Liver (tissue), 8 donors: ENCODE measurements at regions not wholly inside any gene's neighbourhood (a gene's known extent, or its start where the extent isn't known, plus 50 kb on each side); places are given as distances from the start of the nearest gene placed in this dataset.

Experiments
- DNase-seq: peaks from one replicate; pipeline ENCODE4 v3.0.0-alpha.2; 2017; ENCODE audit warnings: low spot score
- H3K27ac ChIP-seq, 2 donors: one replicate each; pipeline ENCODE4 v1.7.0; 2013; ENCODE audit warnings: inconsistent platforms in 2 of 2, low read length in 2 of 2, control low read depth in 1 of 2, low read depth in 1 of 2, mild to moderate bottlenecking in 1 of 2
- H3K27me3 ChIP-seq, 4 donors: one replicate each; pipeline versions ENCODE4 v1.6.1 to v1.7.0; 2013; ENCODE audit warnings: low read length in 3 of 4, inconsistent platforms in 1 of 4, mild to moderate bottlenecking in 1 of 4, moderate library complexity in 1 of 4; ENCODE audit not compliant: control insufficient read depth in 4 of 4, insufficient read depth in 4 of 4
- H3K36me3 ChIP-seq, 4 donors: one replicate each; pipeline versions ENCODE4 v1.6.1 to v1.7.0; 2013; ENCODE audit warnings: low read length in 3 of 4, mild to moderate bottlenecking in 3 of 4, low read depth in 1 of 4, moderate library complexity in 1 of 4; ENCODE audit not compliant: control insufficient read depth in 4 of 4, insufficient read depth in 3 of 4
- H3K4me1 ChIP-seq, 4 donors: one replicate each; pipeline versions ENCODE4 v1.6.1 to v1.7.0; 2013; ENCODE audit warnings: low read length in 3 of 4, mild to moderate bottlenecking in 3 of 4, moderate library complexity in 1 of 4; ENCODE audit not compliant: control insufficient read depth in 4 of 4, insufficient read depth in 4 of 4
- H3K4me3 ChIP-seq, 3 donors: one replicate each; pipeline versions ENCODE4 v1.6.1 to v1.7.0; 2013; ENCODE audit warnings: low read length in 3 of 3, control low read depth in 1 of 3, low read depth in 1 of 3, mild to moderate bottlenecking in 1 of 3
- H3K9ac ChIP-seq, 2 donors: one replicate each; pipeline ENCODE4 v1.7.0; 2013; ENCODE audit warnings: low read length in 2 of 2, mild to moderate bottlenecking in 2 of 2, moderate library complexity in 2 of 2, control low read depth in 1 of 2, low read depth in 1 of 2
- H3K9me3 ChIP-seq, 4 donors: one replicate each; pipeline versions ENCODE4 v1.6.1 to v1.7.0; 2013; ENCODE audit warnings: low read length in 3 of 4; ENCODE audit not compliant: control insufficient read depth in 4 of 4
- CTCF ChIP-seq: fragments of 150-350 bp; IDR thresholded peaks from 2 replicates; pipeline ENCODE4 v1.5.1; 2017; ENCODE audit warnings: improper control_type of control experiment, low read depth, low read length; ENCODE audit not compliant: missing input control
- EGR1 ChIP-seq, 2 donors: IDR thresholded peaks; 2 replicates each; pipeline ENCODE4 v1.6.1; 2016 to 2018; ENCODE audit warnings: antibody characterized with exemption in 2 of 2, low read depth in 2 of 2
- FOXA1 ChIP-seq: IDR thresholded peaks from 2 replicates; pipeline ENCODE4 v1.6.1; 2016; ENCODE audit warnings: antibody characterized with exemption
- FOXA2 ChIP-seq: IDR thresholded peaks from 2 replicates; pipeline ENCODE4 v1.6.1; 2016; ENCODE audit warnings: antibody characterized with exemption
- GABPA ChIP-seq, 2 donors: IDR thresholded peaks in 1 of 2; conservative IDR thresholded peaks in 1 of 2; 2 replicates each; pipeline ENCODE4 v1.6.1; 2016; ENCODE audit warnings: antibody characterized with exemption in 2 of 2, mild to moderate bottlenecking in 1 of 2, moderate library complexity in 1 of 2
- HNF4A ChIP-seq, 2 donors: conservative IDR thresholded peaks; 2 replicates each; pipeline ENCODE4 v1.6.1; 2016; ENCODE audit warnings: antibody characterized with exemption in 2 of 2, mild to moderate bottlenecking in 2 of 2
- HNF4G ChIP-seq: IDR thresholded peaks from 2 replicates; pipeline ENCODE4 v1.6.1; 2016; ENCODE audit warnings: antibody characterized with exemption
- JUND ChIP-seq, 2 donors: IDR thresholded peaks; 2 replicates each; pipeline ENCODE4 v1.6.1; 2016; ENCODE audit warnings: antibody characterized with exemption in 2 of 2
- MAX ChIP-seq: IDR thresholded peaks from 2 replicates; pipeline ENCODE4 v1.6.1; 2016; ENCODE audit warnings: antibody characterized with exemption
- NR2F2 ChIP-seq: IDR thresholded peaks from 2 replicates; pipeline ENCODE4 v1.6.1; 2016; ENCODE audit warnings: antibody characterized with exemption
- RAD21 ChIP-seq, 2 donors: IDR thresholded peaks; 2 replicates each; pipeline ENCODE4 v1.6.1; 2016; ENCODE audit warnings: antibody characterized with exemption in 2 of 2, mild to moderate bottlenecking in 2 of 2
- REST ChIP-seq: IDR thresholded peaks from 2 replicates; pipeline ENCODE4 v1.6.1; 2016; ENCODE audit warnings: antibody characterized with exemption, mild to moderate bottlenecking
- RXRA ChIP-seq, 2 donors: IDR thresholded peaks; 2 replicates each; pipeline ENCODE4 v1.6.1; 2017 to 2018; ENCODE audit warnings: antibody characterized with exemption in 2 of 2, mild to moderate bottlenecking in 1 of 2
- SP1 ChIP-seq: IDR thresholded peaks from 2 replicates; pipeline ENCODE4 v1.6.1; 2018; ENCODE audit warnings: antibody characterized with exemption, mild to moderate bottlenecking
- TAF1 ChIP-seq: conservative IDR thresholded peaks from 2 replicates; pipeline ENCODE4 v1.6.1; 2016; ENCODE audit warnings: antibody characterized with exemption, mild to moderate bottlenecking
- YY1 ChIP-seq: IDR thresholded peaks from 2 replicates; pipeline ENCODE4 v1.6.1; 2016; ENCODE audit warnings: antibody characterized with exemption, mild to moderate bottlenecking
- ZBTB33 ChIP-seq: IDR thresholded peaks from 2 replicates; pipeline ENCODE4 v1.6.1; 2016; ENCODE audit warnings: antibody characterized with exemption
- WGBS: extraction: QIAGEN DNeasy Blood & Tissue Kit; methylation state at CpG from one replicate; pipeline ENCODE4 v1.1.7; 2013; 5-methylcytosine and 5-hydroxymethylcytosine counted together
- TF ChIP-seq, protein P1 (sequence below): IDR thresholded peaks from 2 replicates; pipeline ENCODE4 v1.6.1; 2016; ENCODE audit warnings: antibody characterized with exemption
- donor health status: healthy.
- donor health status: healthy.
- donor health status: healthy.
- donor health status: healthy.
- donor health status: healthy.

DNA sequence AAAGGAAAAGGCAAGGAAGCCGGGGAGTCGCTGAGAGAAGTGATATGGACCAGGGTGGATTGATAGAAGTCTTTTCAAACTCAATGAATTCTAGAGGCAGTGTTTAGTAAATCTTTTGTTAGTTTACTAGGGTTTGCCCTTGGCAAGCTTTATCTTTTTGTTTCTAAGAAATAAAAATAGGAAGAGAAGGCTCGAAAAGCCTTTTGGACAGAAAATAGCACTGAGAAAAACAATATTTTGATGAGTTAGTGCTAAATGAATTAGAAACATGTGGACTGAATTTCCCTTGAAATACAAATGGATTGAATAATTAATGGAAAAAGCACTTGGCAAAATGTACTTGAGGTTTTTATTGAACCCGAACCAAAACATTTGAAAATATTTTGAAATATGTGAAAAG is 121.8 kb upstream of the SPAG17 start:
- WGBS = 90% methylated on average over 4 of the region's 4 CpGs
- H3K9me3 ChIP-seq = no peaks in the 10 kb centered on the region
- no peak for TF ChIP-seq CTCF
- no peak for TF ChIP-seq NR2F2
- TF ChIP-seq SP1 = no peak
- no peak for TF ChIP-seq HNF4G
- no peak for TF ChIP-seq ZBTB33
- no peak for TF ChIP-seq RAD21 (IDR thresholded peaks at IDR 0.05)
- no peak for TF ChIP-seq RXRA (IDR thresholded peaks at IDR 0.05)
- TF ChIP-seq GABPA (IDR thresholded peaks at IDR 0.05 in 1 of 2, conservative IDR thresholded peaks at IDR 0.05 in 1 of 2) = no peak
- TF ChIP-seq REST = no peak
- no peak for TF ChIP-seq JUND (IDR thresholded peaks at IDR 0.05)
- TF ChIP-seq YY1 = no peak
- TF ChIP-seq HNF4A (conservative IDR thresholded peaks at IDR 0.05) = no peak
- TF ChIP-seq, protein P1, sequence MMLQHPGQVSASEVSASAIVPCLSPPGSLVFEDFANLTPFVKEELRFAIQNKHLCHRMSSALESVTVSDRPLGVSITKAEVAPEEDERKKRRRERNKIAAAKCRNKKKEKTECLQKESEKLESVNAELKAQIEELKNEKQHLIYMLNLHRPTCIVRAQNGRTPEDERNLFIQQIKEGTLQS = no peak
- TF ChIP-seq TAF1 = no peak
- no peak for TF ChIP-seq FOXA2
- TF ChIP-seq EGR1 (IDR thresholded peaks at IDR 0.05; ENCODE audit: low read depth in 2 of 2) = no peak

GRCh38 chr1:118304722-118305359 is 119.8 kb upstream of the SPAG17 start:
- H3K36me3 ChIP-seq = no peaks in the 10 kb centered on the region
- H3K9ac ChIP-seq = no peak overlapping the region
- H3K9me3 ChIP-seq = no peaks in the 10 kb centered on the region
- no peak for DNase-seq
- no peaks in the 10 kb centered on the region for H3K4me1 ChIP-seq
- peaks cover 0 to 2% (median 0%) of the 10 kb centered on the region in 4 donors for H3K27me3 ChIP-seq
- no peak overlapping the region for H3K4me3 ChIP-seq
- 39% methylated on average over 4 of the region's 4 CpGs for WGBS
- H3K27ac ChIP-seq = no peak overlapping the region
- TF ChIP-seq FOXA1 = no peak
- peak; percentile 31 for TF ChIP-seq CTCF
- no peak for TF ChIP-seq SP1
- no peak for TF ChIP-seq ZBTB33
- TF ChIP-seq FOXA2 = no peak
- TF ChIP-seq NR2F2 = no peak
- no peak for TF ChIP-seq MAX
- no peak for TF ChIP-seq HNF4A (conservative IDR thresholded peaks at IDR 0.05)
- TF ChIP-seq TAF1 = no peak
- TF ChIP-seq RXRA (IDR thresholded peaks at IDR 0.05) = no peak
- peak; percentile 54 to 55 for TF ChIP-seq RAD21 (IDR thresholded peaks at IDR 0.05)
- no peak for TF ChIP-seq GABPA (IDR thresholded peaks at IDR 0.05 in 1 of 2, conservative IDR thresholded peaks at IDR 0.05 in 1 of 2)
- no peak for TF ChIP-seq HNF4G
- TF ChIP-seq, protein P1 = no peak

More for the DNA sequence above, 121.8 kb upstream of the SPAG17 start:
- Histone ChIP-seq H3K36me3 (no peaks in the 10 kb centered on the region), H3K4me1 (no peaks in the 10 kb centered on the region), H3K27me3 (peaks cover 0 to 2% (median 0%) of the 10 kb centered on the region in 4 donors), H3K27ac (no peak overlapping the region), H3K9ac (no peak overlapping the region), H3K4me3 (no peak overlapping the region)
- DNase-seq = no peak
